GM18520 (cell line): ENCODE measurements at regions not wholly inside any gene's neighbourhood (a gene's known extent, or its start where the extent isn't known, plus 50 kb on each side); places are given as distances from the start of the nearest gene placed in this dataset.
"Not testable (repeated sequence)": the region's sequence is repeated elsewhere in the genome, so short reads cannot be mapped to it uniquely, and the experiment has no call there.

Experiments used
- ATAC-seq: cut with Tn5 transposase; IDR thresholded peaks from one replicate; pipeline ENCODE4 v1.9.1; 2021; ENCODE audit not compliant: unreplicated experiment

GRCh38 chr3:75384016-75384415, 280.1 kb upstream of the FRG2C start:
- ATAC-seq = not testable (repeated sequence)

- not testable (repeated sequence) for ATAC-seq
These were observed 275.5 kb upstream of the FRG2C start for GRCh38 chr3:75388486-75389124.

- ATAC-seq = not testable (repeated sequence)
These were observed 270.8 kb upstream of the FRG2C start for GRCh38 chr3:75393288-75393694.

- not testable (repeated sequence) for ATAC-seq
These were observed 270.0 kb upstream of the FRG2C start for GRCh38 chr3:75394102-75394501.

- not testable (repeated sequence) for ATAC-seq
These were observed 269.4 kb upstream of the FRG2C start for GRCh38 chr3:75394562-75395360.

- ATAC-seq = no peak
These were observed 268.4 kb upstream of the FRG2C start for GRCh38 chr3:75395580-75396315.

- ATAC-seq = no peak
These were observed 267.8 kb upstream of the FRG2C start for GRCh38 chr3:75396316-75396802.

GRCh38 chr3:75397486-75397885, 266.6 kb upstream of the FRG2C start:
- ATAC-seq = not testable (repeated sequence)

GRCh38 chr3:75422101-75422945, 241.8 kb upstream of the FRG2C start:
- not testable (repeated sequence) for ATAC-seq

GRCh38 chr3:75425379-75425778, 238.7 kb upstream of the FRG2C start:
- not testable (repeated sequence) for ATAC-seq

- ATAC-seq = not testable (repeated sequence)
These were observed 236.6 kb upstream of the FRG2C start for GRCh38 chr3:75427486-75427885.

- not testable (repeated sequence) for ATAC-seq
These were observed 236.2 kb upstream of the FRG2C start for GRCh38 chr3:75427906-75428305.

GRCh38 chr3:75429561-75430220, 234.4 kb upstream of the FRG2C start:
- ATAC-seq = not testable (repeated sequence)

GRCh38 chr3:75430406-75430805, 233.7 kb upstream of the FRG2C start:
- ATAC-seq = not testable (repeated sequence)

GRCh38 chr3:75431120-75431519, 233.0 kb upstream of the FRG2C start:
- not testable (repeated sequence) for ATAC-seq

- not testable (repeated sequence) for ATAC-seq
These were observed 231.7 kb upstream of the FRG2C start for GRCh38 chr3:75432466-75432865.

- not testable (repeated sequence) for ATAC-seq
These were observed 231.2 kb upstream of the FRG2C start for GRCh38 chr3:75432885-75433284.

GRCh38 chr3:75433295-75433694, 230.8 kb upstream of the FRG2C start:
- not testable (repeated sequence) for ATAC-seq

GRCh38 chr3:75434276-75434912, 229.7 kb upstream of the FRG2C start:
- not testable (repeated sequence) for ATAC-seq
